Effector CD4-positive, alpha-beta T cell (primary cell): ENCODE measurements at regions not wholly inside any gene's neighbourhood (a gene's known extent, or its start where the extent isn't known, plus 50 kb on each side); places are given as distances from the start of the nearest gene placed in this dataset.
"Not testable (repeated sequence)": the region's sequence is repeated elsewhere in the genome, so short reads cannot be mapped to it uniquely, and the experiment has no call there.

Experiments
- DNase-seq: peaks from one replicate; pipeline ENCODE4 v3.0.0-alpha.2; 2020

GRCh38 chr6:11425876-11426275 is 111.7 kb upstream of the TMEM170B start:
- DNase-seq: no peak

- DNase-seq: no peak
These were observed 112.1 kb upstream of the TMEM170B start for GRCh38 chr6:11425431-11425871.

- DNase-seq: no peak
These were observed 113.0 kb upstream of the TMEM170B start for GRCh38 chr6:11424395-11425034.

GRCh38 chr6:11423667-11424066 is 113.9 kb upstream of the TMEM170B start:
- no peak for DNase-seq

- DNase-seq: no peak
These were observed 114.5 kb upstream of the TMEM170B start for GRCh38 chr6:11423072-11423471.

- DNase-seq: no peak
These were observed 117.6 kb upstream of the TMEM170B start for GRCh38 chr6:11419763-11420453.

GRCh38 chr6:11418290-11418905 is 119.2 kb upstream of the TMEM170B start:
- no peak for DNase-seq

- no peak for DNase-seq
These were observed 120.5 kb upstream of the TMEM170B start for GRCh38 chr6:11416936-11417576.

GRCh38 chr6:11416099-11416935 is 121.2 kb upstream of the TMEM170B start:
- not testable (repeated sequence) for DNase-seq

GRCh38 chr6:11415557-11415956 is 122.0 kb upstream of the TMEM170B start:
- DNase-seq: no peak

GRCh38 chr6:11414176-11414963 is 123.2 kb upstream of the TMEM170B start:
- peak; percentile 12 for DNase-seq

- DNase-seq: no peak
These were observed 123.8 kb upstream of the TMEM170B start for GRCh38 chr6:11413728-11414127.

GRCh38 chr6:11413117-11413687 is 124.3 kb upstream of the TMEM170B start:
- DNase-seq: no peak

- no peak for DNase-seq
These were observed 124.9 kb upstream of the TMEM170B start for GRCh38 chr6:11412616-11413015.

GRCh38 chr6:11412011-11412424 is 125.5 kb upstream of the TMEM170B start:
- no peak for DNase-seq

GRCh38 chr6:11411593-11411992 is 126.0 kb upstream of the TMEM170B start:
- no peak for DNase-seq

- no peak for DNase-seq
These were observed 126.8 kb upstream of the TMEM170B start for GRCh38 chr6:11410539-11411307.

- DNase-seq: no peak
These were observed 128.2 kb upstream of the TMEM170B start for GRCh38 chr6:11409371-11409770.

- DNase-seq: no peak
These were observed 130.1 kb upstream of the TMEM170B start for GRCh38 chr6:11407414-11407813.

GRCh38 chr6:11404838-11405237 is 132.7 kb upstream of the TMEM170B start:
- no peak for DNase-seq

GRCh38 chr6:11404081-11404480 is 133.5 kb upstream of the TMEM170B start:
- no peak for DNase-seq
